GM06990 (cell line): ENCODE measurements at regions not wholly inside any gene's neighbourhood (a gene's known extent, or its start where the extent isn't known, plus 50 kb on each side); places are given as distances from the start of the nearest gene placed in this dataset.

Source experiments
- DNase-seq: peaks from one replicate; pipeline ENCODE4 v3.0.0-alpha.2; 2011; ENCODE audit not compliant: insufficient read length; ENCODE audit errors: extremely low read depth
- H3K27me3 ChIP-seq: replicated peaks from 2 replicates; pipeline ENCODE4 v1.6.0; 2011; ENCODE audit warnings: low read length; ENCODE audit not compliant: control insufficient read depth, insufficient read depth
- H3K36me3 ChIP-seq: 2 replicates; pipeline ENCODE4 v1.5.1; 2011; ENCODE audit warnings: low read length; ENCODE audit not compliant: control insufficient read depth, insufficient read depth
- H3K4me3 ChIP-seq: replicated peaks from 2 replicates; pipeline ENCODE4 v1.5.1; 2011; ENCODE audit warnings: low read depth, mild to moderate bottlenecking, control low read depth, low read length
- TF ChIP-seq, protein P1 (sequence below): IDR thresholded peaks from 2 replicates; pipeline ENCODE4 v1.5.1; 2011; ENCODE audit warnings: low read length, control low read depth, mild to moderate bottlenecking, inconsistent platforms; ENCODE audit not compliant: insufficient read depth, poor library complexity, severe bottlenecking

DNA sequence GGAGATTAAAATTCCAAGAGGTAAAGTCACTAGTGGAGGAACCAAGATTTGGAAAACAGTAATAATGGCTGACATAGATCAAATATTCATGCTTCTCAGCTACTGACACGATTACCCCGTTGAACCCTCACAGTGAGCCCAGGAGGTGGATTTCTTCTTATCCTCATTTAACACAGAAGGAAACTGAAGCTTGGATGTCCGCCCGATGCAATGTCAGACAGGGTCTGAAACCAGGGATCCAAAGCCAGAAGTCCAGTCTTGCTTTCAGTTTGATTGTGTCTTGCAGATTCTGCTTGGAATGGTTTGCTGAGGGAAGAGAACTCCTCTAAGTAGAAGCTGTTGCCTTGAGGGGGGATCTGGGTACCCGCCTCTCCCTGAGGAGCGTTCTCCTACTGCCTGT is 404.7 kb downstream of the KCNRG start:
- DNase-seq: no peak
- Histone ChIP-seq H3K4me3 (no peak overlapping the region), H3K36me3 (no peaks in the 10 kb centered on the region), H3K27me3 (no peaks in the 10 kb centered on the region; the same call in 1 of the 2 replicates)
- TF ChIP-seq, protein P1, sequence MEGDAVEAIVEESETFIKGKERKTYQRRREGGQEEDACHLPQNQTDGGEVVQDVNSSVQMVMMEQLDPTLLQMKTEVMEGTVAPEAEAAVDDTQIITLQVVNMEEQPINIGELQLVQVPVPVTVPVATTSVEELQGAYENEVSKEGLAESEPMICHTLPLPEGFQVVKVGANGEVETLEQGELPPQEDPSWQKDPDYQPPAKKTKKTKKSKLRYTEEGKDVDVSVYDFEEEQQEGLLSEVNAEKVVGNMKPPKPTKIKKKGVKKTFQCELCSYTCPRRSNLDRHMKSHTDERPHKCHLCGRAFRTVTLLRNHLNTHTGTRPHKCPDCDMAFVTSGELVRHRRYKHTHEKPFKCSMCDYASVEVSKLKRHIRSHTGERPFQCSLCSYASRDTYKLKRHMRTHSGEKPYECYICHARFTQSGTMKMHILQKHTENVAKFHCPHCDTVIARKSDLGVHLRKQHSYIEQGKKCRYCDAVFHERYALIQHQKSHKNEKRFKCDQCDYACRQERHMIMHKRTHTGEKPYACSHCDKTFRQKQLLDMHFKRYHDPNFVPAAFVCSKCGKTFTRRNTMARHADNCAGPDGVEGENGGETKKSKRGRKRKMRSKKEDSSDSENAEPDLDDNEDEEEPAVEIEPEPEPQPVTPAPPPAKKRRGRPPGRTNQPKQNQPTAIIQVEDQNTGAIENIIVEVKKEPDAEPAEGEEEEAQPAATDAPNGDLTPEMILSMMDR: no peak

DNA sequence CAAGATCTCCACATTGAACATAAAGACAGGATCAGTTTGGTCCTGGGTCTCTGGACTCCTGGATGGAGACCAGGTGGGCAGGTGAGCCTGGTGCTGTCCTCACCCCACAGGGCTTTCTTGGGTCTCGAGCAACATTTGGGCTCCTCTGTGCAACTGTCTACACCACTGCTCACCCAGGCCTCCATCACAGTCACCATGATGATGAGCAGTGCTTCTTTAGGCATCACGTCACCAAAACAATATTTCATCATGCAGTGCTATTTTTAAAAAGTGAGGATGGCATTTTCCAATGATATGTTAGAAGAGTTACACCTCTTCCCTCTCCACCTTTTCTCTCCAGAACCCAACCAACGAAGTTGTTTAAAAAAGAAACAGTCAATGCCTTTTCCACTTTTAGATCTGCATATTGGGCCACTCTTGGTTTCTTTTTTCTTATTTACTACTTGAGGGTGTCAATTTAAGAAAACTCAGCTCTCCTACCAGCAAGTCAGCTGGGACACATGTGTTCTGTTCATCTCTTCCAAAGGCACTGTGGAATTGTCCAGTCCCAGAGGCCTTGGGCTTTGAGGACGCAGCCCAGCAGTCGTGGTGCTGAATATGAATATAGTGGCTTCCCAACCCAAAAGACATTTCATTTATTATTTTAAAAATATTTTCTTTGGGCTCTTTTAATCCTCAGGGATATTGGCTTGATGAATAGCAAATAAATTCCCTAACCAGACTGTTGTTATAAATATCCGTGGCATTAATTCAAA is 405.7 kb downstream of the KCNRG start:
- H3K4me3 ChIP-seq: no peak overlapping the region
- no peaks in the 10 kb centered on the region; the same call in 1 of the 2 replicates for H3K27me3 ChIP-seq
- DNase-seq: no peak
- TF ChIP-seq, protein P1: no peak
- no peaks in the 10 kb centered on the region for H3K36me3 ChIP-seq

DNA sequence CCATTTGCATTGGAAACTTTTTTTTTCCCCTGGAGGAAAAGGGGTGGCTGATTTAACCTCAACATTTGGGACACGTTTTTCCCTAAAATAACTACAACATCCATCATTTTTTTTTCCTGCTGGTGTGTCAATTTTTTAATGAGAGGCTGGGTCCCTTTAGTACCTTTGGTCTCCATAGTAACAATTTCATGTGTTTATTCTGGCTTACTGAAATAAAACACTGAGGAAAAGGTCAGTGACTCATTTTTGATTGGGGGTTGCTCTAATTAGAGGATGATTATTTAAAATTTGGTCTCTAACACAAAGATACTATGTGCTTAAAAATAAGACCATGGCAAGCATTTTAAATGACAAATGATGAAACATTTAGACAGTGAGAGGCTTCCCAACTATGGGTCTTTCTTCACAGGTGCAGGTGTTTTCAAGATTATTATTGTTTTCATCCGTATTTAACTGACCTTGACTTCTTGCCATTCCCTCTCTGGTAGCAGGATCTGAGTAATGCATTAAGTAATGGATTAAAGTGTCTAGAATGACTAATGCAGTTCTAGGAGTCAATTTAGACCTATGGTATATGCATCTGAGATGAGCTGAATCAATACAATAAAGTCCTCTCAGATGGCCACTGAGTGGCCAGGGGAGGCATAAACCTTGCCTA is 406.4 kb downstream of the KCNRG start:
- TF ChIP-seq, protein P1: no peak
- Histone ChIP-seq H3K36me3 (no peaks in the 10 kb centered on the region), H3K27me3 (no peaks in the 10 kb centered on the region; the same call in 1 of the 2 replicates), H3K4me3 (no peak overlapping the region)
- DNase-seq: no peak

DNA sequence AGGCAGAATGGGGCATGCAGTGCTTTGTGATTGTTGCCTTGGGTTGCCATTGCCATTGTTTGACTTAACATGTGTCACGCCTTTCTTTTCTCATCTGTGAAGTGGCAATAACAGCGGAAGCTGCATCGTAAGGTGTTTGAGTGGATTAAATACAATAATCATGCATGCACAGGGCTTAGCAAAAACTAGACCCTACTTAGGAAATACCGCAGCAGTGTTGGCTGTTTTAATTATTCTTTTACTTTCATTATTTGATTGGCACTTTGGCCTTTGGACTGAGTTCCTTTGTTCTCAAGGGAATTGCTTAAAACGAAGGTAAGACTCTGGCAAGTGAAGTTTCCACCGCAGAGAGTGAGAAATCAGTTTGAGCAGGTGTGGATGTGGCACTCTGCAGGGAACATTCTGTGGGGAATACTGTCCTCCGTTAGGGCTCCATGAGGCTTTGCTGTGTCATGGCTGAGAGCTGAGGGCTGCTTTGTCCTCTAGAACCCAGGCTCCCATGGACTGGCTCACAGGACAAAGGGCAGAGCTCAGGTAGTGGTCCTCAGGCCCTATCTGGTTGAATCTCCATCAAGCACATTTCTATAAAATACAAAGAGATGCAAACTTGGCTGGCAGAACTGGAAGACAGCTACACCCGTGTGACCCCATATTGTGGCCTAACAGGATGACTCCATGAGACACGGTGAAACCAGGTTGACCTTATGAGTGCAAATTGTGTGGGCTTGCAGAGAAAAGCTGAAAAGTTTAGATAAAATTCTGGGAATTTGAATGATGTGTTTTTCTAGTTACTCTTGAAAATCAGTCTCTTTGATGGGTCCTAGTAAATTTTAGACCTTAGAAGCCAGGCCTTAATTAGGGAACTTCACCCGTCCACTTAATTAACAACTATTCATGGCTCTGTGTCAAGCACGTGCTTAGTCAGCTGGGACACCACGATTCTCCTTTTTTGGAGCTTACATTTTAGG is 407.2 kb downstream of the KCNRG start:
- no peaks in the 10 kb centered on the region for H3K36me3 ChIP-seq
- TF ChIP-seq, protein P1: no peak
- no peak overlapping the region for H3K4me3 ChIP-seq
- no peaks in the 10 kb centered on the region; the same call in 1 of the 2 replicates for H3K27me3 ChIP-seq
- DNase-seq: no peak

- no peaks in the 10 kb centered on the region for H3K36me3 ChIP-seq
- TF ChIP-seq, protein P1: no peak
- no peaks in the 10 kb centered on the region; the same call in 1 of the 2 replicates for H3K27me3 ChIP-seq
- DNase-seq: no peak
- no peak overlapping the region for H3K4me3 ChIP-seq
Observed at GRCh38 chr13:50424993-50425392, 409.7 kb downstream of the KCNRG start.
